HCT116 (cell line): ENCODE measurements at regions not wholly inside any gene's neighbourhood (a gene's known extent, or its start where the extent isn't known, plus 50 kb on each side); places are given as distances from the start of the nearest gene placed in this dataset.

ENCODE experiments used
- ATAC-seq: fragments of 200-7000 bp; cut with Tn5 transposase; 2 replicates; pipeline ENCODE4 v1.9.1; 2020; ENCODE audit warnings: mild to moderate bottlenecking, moderate library complexity
- BruUV-seq: library from RNA; stranded (reverse); fragments of 400-500 nt; replicated peaks from 2 replicates; lab custom pipeline; 2021; lab: Mats Ljungman, UMichigan
- CTCF ChIA-PET: fragments of 300-600 bp; sonication (Branson Sonifier 250); formaldehyde crosslinking; loops from one replicate; lab custom pipeline; 2021; ENCODE audit warnings: antibody characterized with exemption; lab: Charles Lee
- POLR2A ChIA-PET: fragments of 300-600, 350-600 bp; sonication (Branson Sonifier 250); formaldehyde crosslinking; loops from one replicate; lab custom pipeline; 2021; ENCODE audit warnings: antibody characterized with exemption; lab: Charles Lee
- RAD21 ChIA-PET, 2 experiments: fragments of 300-600 bp; sonication (Branson Sonifier 250); formaldehyde crosslinking; loops; one replicate each; lab custom pipeline; 2023; ENCODE audit warnings: low total read pairs in 2 of 2; ENCODE audit not compliant: uncharacterized antibody in 2 of 2, unreplicated experiment in 2 of 2, low non-redundant PET in 1 of 2; lab: Charles Lee
- DNase-seq: peaks from one replicate; pipeline ENCODE4 v3.0.0-alpha.2; 2010; ENCODE audit warnings: low read depth, low spot score
- H2AFZ ChIP-seq: fragments of 200-600 bp; shearing (Covaris generic), sonication (generic); 2 replicates; pipeline ENCODE4 v1.6.1; 2017; ENCODE audit warnings: low read depth, mixed run types, mixed read lengths, antibody characterized with exemption, low read length; ENCODE audit not compliant: poor library complexity, severe bottlenecking
- H3K27ac ChIP-seq: 2 replicates; pipeline ENCODE4 v1.5.1; 2012; ENCODE audit warnings: low read depth, low read length
- H3K27me3 ChIP-seq: fragments of 200-600 bp; sonication (generic); 2 replicates; pipeline ENCODE4 v1.6.1; 2016; ENCODE audit warnings: mixed run types, low read length, mixed read lengths; ENCODE audit not compliant: insufficient read depth
- H3K36me3 ChIP-seq, 2 experiments: fragments of 200-500 bp in 1 of 2; fragments of 200-600 bp in 1 of 2; sonication (Bioruptor generic) in 1 of 2; sonication (generic) in 1 of 2; 2 replicates each; pipeline versions ENCODE4 v1.5.1 to v1.6.1; 2014 to 2016; ENCODE audit warnings: low read length in 2 of 2, inconsistent platforms in 1 of 2, mixed read lengths in 1 of 2, mixed run types in 1 of 2; ENCODE audit not compliant: insufficient read depth in 2 of 2, control insufficient read depth in 1 of 2
- H3K4me1 ChIP-seq, 2 experiments: fragments of 200-600 bp in 1 of 2; sonication (generic) in 1 of 2; 2 replicates each; pipeline versions ENCODE4 v1.5.1 to v1.6.1; 2012 to 2017; ENCODE audit warnings: low read length in 2 of 2, inconsistent platforms in 1 of 2, mild to moderate bottlenecking in 1 of 2, mixed read lengths in 1 of 2, mixed run types in 1 of 2, moderate library complexity in 1 of 2; ENCODE audit not compliant: insufficient read depth in 2 of 2, control insufficient read depth in 1 of 2
- H3K4me2 ChIP-seq: fragments of 200-600 bp; sonication (generic); 2 replicates; pipeline ENCODE4 v1.6.1; 2017; ENCODE audit warnings: mixed run types, low read length, mixed read lengths
- H3K4me3 ChIP-seq, 2 experiments: fragments of 200-600 bp in 1 of 2; sonication (generic) in 1 of 2; replicated peaks in 1 of 2; 2 replicates each; pipeline ENCODE4 v1.5.1; 2011 to 2016; ENCODE audit warnings: low read length in 2 of 2, control low read depth in 1 of 2, low read depth in 1 of 2, mild to moderate bottlenecking in 1 of 2, mixed read lengths in 1 of 2, mixed run types in 1 of 2
- H3K79me2 ChIP-seq: fragments of 200-600 bp; sonication (generic); 2 replicates; pipeline ENCODE4 v1.6.1; 2017; ENCODE audit warnings: mild to moderate bottlenecking, mixed run types, low read length, moderate library complexity, mixed read lengths; ENCODE audit not compliant: insufficient read depth
- H3K9ac ChIP-seq: fragments of 200-600 bp; sonication (generic); 2 replicates; pipeline ENCODE4 v1.6.1; 2016; ENCODE audit warnings: low read length, mixed read lengths
- H3K9me2 ChIP-seq: fragments of 200-600 bp; sonication (generic), shearing (Covaris generic); 2 replicates; pipeline ENCODE4 v1.6.1; 2017; ENCODE audit warnings: mixed run types, mild to moderate bottlenecking, moderate library complexity; ENCODE audit not compliant: insufficient read depth
- H3K9me3 ChIP-seq, 2 experiments: fragments of 200-500 bp in 1 of 2; fragments of 200-600 bp in 1 of 2; sonication (Bioruptor generic) in 1 of 2; sonication (generic) in 1 of 2; 2 replicates each; pipeline ENCODE4 v1.6.1; 2014 to 2017; ENCODE audit warnings: low read length in 2 of 2, mixed read lengths in 2 of 2, inconsistent platforms in 1 of 2, low read depth in 1 of 2, mild to moderate bottlenecking in 1 of 2, mixed run types in 1 of 2, moderate library complexity in 1 of 2; ENCODE audit not compliant: control insufficient read depth in 1 of 2, insufficient read depth in 1 of 2
- H4K20me1 ChIP-seq: fragments of 200-600 bp; sonication (generic), shearing (Covaris generic); 2 replicates; pipeline ENCODE4 v1.6.1; 2017; ENCODE audit warnings: mixed run types, mild to moderate bottlenecking, moderate library complexity; ENCODE audit not compliant: insufficient read depth
- CBX3 ChIP-seq: IDR thresholded peaks from 2 replicates; pipeline ENCODE4 v1.6.1; 2012; ENCODE audit warnings: low read depth
- ELF1 ChIP-seq: IDR thresholded peaks from 2 replicates; pipeline ENCODE4 v1.6.1; 2012; ENCODE audit warnings: low read depth, borderline replicate concordance
- EZH2phosphoT487 ChIP-seq: fragments of 200-600 bp; IDR thresholded peaks from 2 replicates; pipeline ENCODE4 v1.6.1; 2018; ENCODE audit warnings: antibody characterized with exemption, borderline replicate concordance
- FOSL1 ChIP-seq: IDR thresholded peaks from 2 replicates; pipeline ENCODE4 v1.6.1; 2012; ENCODE audit warnings: low read depth
- POLR2AphosphoS5 ChIP-seq: IDR thresholded peaks from 2 replicates; pipeline ENCODE4 v1.6.1; 2011; ENCODE audit warnings: mild to moderate bottlenecking, low read depth, low read length, moderate library complexity
- RAD21 ChIP-seq: IDR thresholded peaks from 2 replicates; pipeline ENCODE4 v1.6.1; 2012; ENCODE audit warnings: low read depth, mild to moderate bottlenecking
- SIN3A ChIP-seq: IDR thresholded peaks from 2 replicates; pipeline ENCODE4 v1.6.1; 2012; ENCODE audit warnings: low read depth
- TCF7L2 ChIP-seq: IDR thresholded peaks from 2 replicates; pipeline ENCODE4 v1.7.0; 2011; ENCODE audit warnings: borderline replicate concordance, inconsistent platforms; ENCODE audit not compliant: insufficient read depth, insufficient read length; ENCODE audit errors: extremely low read depth
- YY1 ChIP-seq: IDR thresholded peaks from 2 replicates; pipeline ENCODE4 v1.6.1; 2011; ENCODE audit warnings: low read length, low read depth, moderate library complexity, mild to moderate bottlenecking; ENCODE audit not compliant: insufficient replicate concordance; ENCODE audit errors: extremely low read depth
- ZNF274 ChIP-seq: fragments of 200-500 bp; sonication (Bioruptor generic); IDR thresholded peaks from 2 replicates; pipeline ENCODE4 v1.6.1; 2014; ENCODE audit warnings: mild to moderate bottlenecking, low read depth, low read length, inconsistent platforms
- intact Hi-C: fragments of 100-400 bp; cut with micrococcal nuclease; formaldehyde crosslinking; loops from 2 replicates; pipeline ENCODE4 v1.10.0; 2022
- TF ChIP-seq, protein P1 (sequence below), 3 experiments: fragments of 200-600 bp in 1 of 3; sonication (generic) in 1 of 3; IDR thresholded peaks in 2 of 3; conservative IDR thresholded peaks in 1 of 3; 2 replicates each; pipeline ENCODE4 v1.5.1; 2012 to 2017; ENCODE audit warnings: low read depth in 2 of 3, low read length in 2 of 3, antibody characterized with exemption in 1 of 3, borderline replicate concordance in 1 of 3, control low read depth in 1 of 3, mild to moderate bottlenecking in 1 of 3, mixed read lengths in 1 of 3, mixed run types in 1 of 3, moderate library complexity in 1 of 3; ENCODE audit not compliant: insufficient read depth in 1 of 3
- TF ChIP-seq, protein P2 (sequence below): IDR thresholded peaks from 2 replicates; pipeline ENCODE4 v1.6.1; 2011; ENCODE audit warnings: mild to moderate bottlenecking, low read length, moderate library complexity; ENCODE audit not compliant: insufficient replicate concordance; ENCODE audit errors: extremely low read depth
- TF ChIP-seq, protein P3 (sequence below): IDR thresholded peaks from 2 replicates; pipeline ENCODE4 v1.6.1; 2012

DNA sequence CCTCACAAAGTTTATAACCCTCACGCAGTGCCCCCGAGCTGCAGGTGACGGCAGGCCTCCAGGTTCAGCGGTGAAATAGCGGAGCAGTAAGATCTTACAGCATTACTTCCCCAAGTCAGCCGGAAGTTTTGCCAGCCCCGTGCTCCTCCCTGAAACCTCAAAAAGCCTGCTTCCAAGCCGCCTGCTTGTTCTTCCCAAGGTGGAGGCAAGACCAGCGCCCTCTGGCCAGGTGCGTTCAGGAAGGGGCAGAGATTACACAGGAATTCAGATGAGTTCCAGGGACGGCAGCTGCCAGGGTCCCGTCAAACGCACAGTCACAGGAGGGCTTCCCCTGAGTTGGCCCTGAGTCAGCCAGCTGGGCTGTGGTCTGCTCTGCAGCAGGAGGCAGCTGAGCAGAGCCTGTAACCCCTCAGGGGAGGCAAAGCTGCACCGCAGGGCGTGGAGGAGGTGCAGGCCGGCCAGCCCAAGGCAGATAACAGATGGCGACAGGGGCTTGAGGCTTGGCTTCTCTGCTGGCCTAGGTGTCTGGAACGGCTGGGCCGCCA lies 124.1 kb upstream of the RPS6KA2 start:
- Histone ChIP-seq H3K36me3 (no peaks in the 10 kb centered on the region), H3K4me3 (no peak overlapping the region), H4K20me1 (no peaks in the 10 kb centered on the region), H3K9me2 (no peaks in the 10 kb centered on the region), H3K9ac (no peak overlapping the region), H2AFZ (no peak overlapping the region), H3K27me3 (no peaks in the 10 kb centered on the region), H3K4me1 (no peaks in the 10 kb centered on the region), H3K27ac (no peak overlapping the region), H3K4me2 (no peak overlapping the region), H3K9me3 (no peaks in the 10 kb centered on the region), H3K79me2 (no peaks in the 10 kb centered on the region)
- DNase-seq (no peak), ATAC-seq (no peak)
- ChIA-PET CTCF (no interaction called here), RAD21 (no interaction called here), POLR2A (no interaction called here)
- BruUV-seq: no TSS peak
- TF ChIP-seq SIN3A (no peak), TCF7L2 (no peak), FOSL1 (no peak), POLR2AphosphoS5 (no peak), EZH2phosphoT487 (no peak), CBX3 (no peak), YY1 (no peak), RAD21 (no peak), ZNF274 (no peak), ELF1 (no peak)
- TF ChIP-seq, protein P1, sequence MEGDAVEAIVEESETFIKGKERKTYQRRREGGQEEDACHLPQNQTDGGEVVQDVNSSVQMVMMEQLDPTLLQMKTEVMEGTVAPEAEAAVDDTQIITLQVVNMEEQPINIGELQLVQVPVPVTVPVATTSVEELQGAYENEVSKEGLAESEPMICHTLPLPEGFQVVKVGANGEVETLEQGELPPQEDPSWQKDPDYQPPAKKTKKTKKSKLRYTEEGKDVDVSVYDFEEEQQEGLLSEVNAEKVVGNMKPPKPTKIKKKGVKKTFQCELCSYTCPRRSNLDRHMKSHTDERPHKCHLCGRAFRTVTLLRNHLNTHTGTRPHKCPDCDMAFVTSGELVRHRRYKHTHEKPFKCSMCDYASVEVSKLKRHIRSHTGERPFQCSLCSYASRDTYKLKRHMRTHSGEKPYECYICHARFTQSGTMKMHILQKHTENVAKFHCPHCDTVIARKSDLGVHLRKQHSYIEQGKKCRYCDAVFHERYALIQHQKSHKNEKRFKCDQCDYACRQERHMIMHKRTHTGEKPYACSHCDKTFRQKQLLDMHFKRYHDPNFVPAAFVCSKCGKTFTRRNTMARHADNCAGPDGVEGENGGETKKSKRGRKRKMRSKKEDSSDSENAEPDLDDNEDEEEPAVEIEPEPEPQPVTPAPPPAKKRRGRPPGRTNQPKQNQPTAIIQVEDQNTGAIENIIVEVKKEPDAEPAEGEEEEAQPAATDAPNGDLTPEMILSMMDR (IDR thresholded peaks at IDR 0.05 in 2 of 3, conservative IDR thresholded peaks at IDR 0.05 in 1 of 3; ENCODE audit: borderline replicate concordance in 1 of 3, insufficient read depth in 1 of 3, low read depth in 2 of 3, low read length in 2 of 3): no peak
- TF ChIP-seq, protein P2, sequence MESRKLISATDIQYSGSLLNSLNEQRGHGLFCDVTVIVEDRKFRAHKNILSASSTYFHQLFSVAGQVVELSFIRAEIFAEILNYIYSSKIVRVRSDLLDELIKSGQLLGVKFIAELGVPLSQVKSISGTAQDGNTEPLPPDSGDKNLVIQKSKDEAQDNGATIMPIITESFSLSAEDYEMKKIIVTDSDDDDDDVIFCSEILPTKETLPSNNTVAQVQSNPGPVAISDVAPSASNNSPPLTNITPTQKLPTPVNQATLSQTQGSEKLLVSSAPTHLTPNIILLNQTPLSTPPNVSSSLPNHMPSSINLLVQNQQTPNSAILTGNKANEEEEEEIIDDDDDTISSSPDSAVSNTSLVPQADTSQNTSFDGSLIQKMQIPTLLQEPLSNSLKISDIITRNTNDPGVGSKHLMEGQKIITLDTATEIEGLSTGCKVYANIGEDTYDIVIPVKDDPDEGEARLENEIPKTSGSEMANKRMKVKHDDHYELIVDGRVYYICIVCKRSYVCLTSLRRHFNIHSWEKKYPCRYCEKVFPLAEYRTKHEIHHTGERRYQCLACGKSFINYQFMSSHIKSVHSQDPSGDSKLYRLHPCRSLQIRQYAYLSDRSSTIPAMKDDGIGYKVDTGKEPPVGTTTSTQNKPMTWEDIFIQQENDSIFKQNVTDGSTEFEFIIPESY: no peak
- TF ChIP-seq, protein P3, sequence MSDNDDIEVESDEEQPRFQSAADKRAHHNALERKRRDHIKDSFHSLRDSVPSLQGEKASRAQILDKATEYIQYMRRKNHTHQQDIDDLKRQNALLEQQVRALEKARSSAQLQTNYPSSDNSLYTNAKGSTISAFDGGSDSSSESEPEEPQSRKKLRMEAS: no peak
- intact Hi-C loops: no loop called here
